Neural progenitor cell (in vitro differentiated cells): ENCODE measurements at regions not wholly inside any gene's neighbourhood (a gene's known extent, or its start where the extent isn't known, plus 50 kb on each side); places are given as distances from the start of the nearest gene placed in this dataset.

Source experiments
- CTCF ChIP-seq: fragments of 200-600 bp; sonication (generic); IDR thresholded peaks from 2 replicates; pipeline ENCODE4 v1.5.1; 2017; ENCODE audit warnings: antibody characterized with exemption, mild to moderate bottlenecking
- EZH2phosphoT487 ChIP-seq: fragments of 200-600 bp; sonication (generic); IDR thresholded peaks from 2 replicates; pipeline ENCODE4 v1.6.1; 2017; ENCODE audit warnings: antibody characterized with exemption

- no peak for TF ChIP-seq CTCF
- no peak for TF ChIP-seq EZH2phosphoT487
Observed at GRCh38 chr1:222074317-222074716, 332.4 kb upstream of the DUSP10 start.
